ENCODE measurements at regions not wholly inside any gene's neighbourhood (a gene's known extent, or its start where the extent isn't known, plus 50 kb on each side); places are given as distances from the start of the nearest gene placed in this dataset.

- TF ChIP-seq, protein P1, sequence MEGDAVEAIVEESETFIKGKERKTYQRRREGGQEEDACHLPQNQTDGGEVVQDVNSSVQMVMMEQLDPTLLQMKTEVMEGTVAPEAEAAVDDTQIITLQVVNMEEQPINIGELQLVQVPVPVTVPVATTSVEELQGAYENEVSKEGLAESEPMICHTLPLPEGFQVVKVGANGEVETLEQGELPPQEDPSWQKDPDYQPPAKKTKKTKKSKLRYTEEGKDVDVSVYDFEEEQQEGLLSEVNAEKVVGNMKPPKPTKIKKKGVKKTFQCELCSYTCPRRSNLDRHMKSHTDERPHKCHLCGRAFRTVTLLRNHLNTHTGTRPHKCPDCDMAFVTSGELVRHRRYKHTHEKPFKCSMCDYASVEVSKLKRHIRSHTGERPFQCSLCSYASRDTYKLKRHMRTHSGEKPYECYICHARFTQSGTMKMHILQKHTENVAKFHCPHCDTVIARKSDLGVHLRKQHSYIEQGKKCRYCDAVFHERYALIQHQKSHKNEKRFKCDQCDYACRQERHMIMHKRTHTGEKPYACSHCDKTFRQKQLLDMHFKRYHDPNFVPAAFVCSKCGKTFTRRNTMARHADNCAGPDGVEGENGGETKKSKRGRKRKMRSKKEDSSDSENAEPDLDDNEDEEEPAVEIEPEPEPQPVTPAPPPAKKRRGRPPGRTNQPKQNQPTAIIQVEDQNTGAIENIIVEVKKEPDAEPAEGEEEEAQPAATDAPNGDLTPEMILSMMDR (conservative IDR thresholded peaks at IDR 0.05; ENCODE audit: low read length): no peak
- TF ChIP-seq EZH2phosphoT487 (IDR thresholded peaks at IDR 0.05; ENCODE audit: borderline replicate concordance, low read depth, low read length): no peak
These were observed 141.2 kb downstream of the LRRC3B start for GRCh38 chr3:26763723-26764122.

Measured in OCI-LY7 (cell line).